Activated naive CD8-positive, alpha-beta T cell (primary cell): ENCODE measurements at regions not wholly inside any gene's neighbourhood (a gene's known extent, or its start where the extent isn't known, plus 50 kb on each side); places are given as distances from the start of the nearest gene placed in this dataset.
"Not testable (repeated sequence)": the region's sequence is repeated elsewhere in the genome, so short reads cannot be mapped to it uniquely, and the experiment has no call there.

Experiments
- H3K27ac Mint-ChIP-seq: one replicate; pipeline ENCODE4 v1.8.0; 2021; ENCODE audit warnings: mixed read lengths
- H3K27me3 Mint-ChIP-seq: one replicate; pipeline ENCODE4 v1.8.0; 2021; ENCODE audit warnings: mixed read lengths
- H3K36me3 Mint-ChIP-seq: one replicate; pipeline ENCODE4 v1.8.0; 2021; ENCODE audit warnings: mixed read lengths
- H3K4me1 Mint-ChIP-seq: one replicate; pipeline ENCODE4 v1.8.0; 2021; ENCODE audit warnings: low read depth, mixed read lengths
- H3K4me3 Mint-ChIP-seq: one replicate; pipeline ENCODE4 v1.8.0; 2021; ENCODE audit warnings: mild to moderate bottlenecking, mixed read lengths
- H3K9me3 Mint-ChIP-seq: one replicate; pipeline ENCODE4 v1.8.0; 2021; ENCODE audit warnings: low read depth, mixed read lengths

DNA sequence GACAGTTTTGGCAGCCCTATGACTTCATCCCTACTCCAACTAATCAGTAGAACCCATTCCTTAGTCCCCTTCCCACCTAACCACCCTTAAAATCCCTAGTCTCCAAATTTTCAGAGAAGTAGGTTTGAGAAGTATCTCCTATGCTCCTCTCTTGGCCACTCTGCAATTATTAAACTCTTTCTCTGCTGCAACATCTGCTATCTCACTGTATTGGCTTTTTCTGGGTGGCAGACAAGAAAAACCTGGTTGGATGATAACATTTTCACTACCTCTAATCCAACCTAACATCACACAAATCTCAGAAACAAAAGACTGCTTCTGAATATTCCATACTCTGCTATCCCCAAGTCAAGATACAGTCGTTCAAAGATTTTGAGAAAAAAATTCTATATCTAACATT is 542.4 kb upstream of the SOX9 start:
- Mint-ChIP-seq H3K36me3 (no peaks in the 10 kb centered on the region), H3K9me3 (peaks cover 19% of the 10 kb centered on the region), H3K4me3 (no peak overlapping the region)

DNA sequence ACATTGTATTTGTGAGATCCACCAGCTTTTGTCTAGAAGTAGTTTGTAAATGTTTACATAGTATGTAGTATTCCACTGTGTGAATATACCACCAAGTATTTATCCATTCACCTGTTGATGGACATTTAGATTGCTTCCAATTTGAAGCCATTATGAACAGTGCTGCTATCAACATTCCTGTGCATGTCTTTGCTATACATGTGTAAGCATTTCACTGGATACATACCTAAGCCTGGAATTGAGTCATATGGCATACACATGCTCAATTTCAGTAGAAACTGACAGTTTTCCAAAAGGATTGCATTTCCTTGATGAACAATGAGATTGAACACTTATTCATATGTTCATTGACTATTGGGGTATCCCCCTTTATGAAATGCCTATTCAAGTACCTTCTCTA is 540.6 kb upstream of the SOX9 start:
- Mint-ChIP-seq H3K9me3 (peaks cover 15% of the 10 kb centered on the region), H3K27me3 (no peaks in the 10 kb centered on the region), H3K36me3 (no peaks in the 10 kb centered on the region), H3K4me1 (no peaks in the 10 kb centered on the region), H3K27ac (no peak overlapping the region), H3K4me3 (no peak overlapping the region)

More for the DNA sequence above, 542.4 kb upstream of the SOX9 start:
- Mint-ChIP-seq H3K27ac (no peak overlapping the region), H3K27me3 (no peaks in the 10 kb centered on the region), H3K4me1 (no peaks in the 10 kb centered on the region)

DNA sequence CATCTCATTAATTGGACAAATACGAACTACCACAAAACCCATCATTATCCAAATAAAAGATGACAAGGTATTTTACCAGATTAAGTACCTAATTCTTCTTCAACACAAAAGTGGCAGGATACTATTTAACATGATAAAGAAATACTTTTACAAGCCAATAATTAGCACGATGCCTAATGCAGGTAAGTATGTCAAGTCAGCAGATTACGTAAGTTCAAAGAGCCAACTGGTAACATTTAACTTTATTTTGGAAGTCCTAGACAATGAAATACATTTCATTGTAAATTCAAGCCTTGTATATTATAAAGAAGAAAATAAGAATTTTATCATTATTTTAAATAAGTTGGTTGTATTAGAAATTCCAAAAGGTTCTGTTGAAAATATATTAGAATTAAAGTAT is 535.3 kb upstream of the SOX9 start:
- Mint-ChIP-seq H3K36me3 (no peaks in the 10 kb centered on the region), H3K27me3 (no peaks in the 10 kb centered on the region), H3K4me3 (no peak overlapping the region), H3K9me3 (peaks cover 14% of the 10 kb centered on the region), H3K27ac (no peak overlapping the region), H3K4me1 (no peaks in the 10 kb centered on the region)

DNA sequence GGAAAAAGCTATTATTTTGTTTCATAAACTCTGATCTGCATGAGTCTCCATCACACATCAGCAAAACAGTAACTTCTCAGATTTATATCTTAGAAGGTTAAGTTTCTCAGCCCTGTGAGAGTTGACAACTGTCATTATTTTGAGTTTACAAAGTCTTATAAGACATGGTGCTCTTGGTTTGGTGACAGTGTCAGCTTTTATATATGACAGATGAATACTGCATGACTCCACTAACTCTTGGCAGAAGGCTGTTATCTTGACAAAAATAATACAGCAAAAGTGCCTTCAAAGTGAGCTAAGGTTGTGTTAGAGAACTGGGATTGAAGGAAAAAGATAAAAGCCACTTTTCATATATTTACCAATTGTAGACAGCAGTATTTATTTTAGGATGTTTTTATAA is 528.4 kb upstream of the SOX9 start:
- Mint-ChIP-seq H3K4me1 (no peaks in the 10 kb centered on the region), H3K27me3 (no peaks in the 10 kb centered on the region)

DNA sequence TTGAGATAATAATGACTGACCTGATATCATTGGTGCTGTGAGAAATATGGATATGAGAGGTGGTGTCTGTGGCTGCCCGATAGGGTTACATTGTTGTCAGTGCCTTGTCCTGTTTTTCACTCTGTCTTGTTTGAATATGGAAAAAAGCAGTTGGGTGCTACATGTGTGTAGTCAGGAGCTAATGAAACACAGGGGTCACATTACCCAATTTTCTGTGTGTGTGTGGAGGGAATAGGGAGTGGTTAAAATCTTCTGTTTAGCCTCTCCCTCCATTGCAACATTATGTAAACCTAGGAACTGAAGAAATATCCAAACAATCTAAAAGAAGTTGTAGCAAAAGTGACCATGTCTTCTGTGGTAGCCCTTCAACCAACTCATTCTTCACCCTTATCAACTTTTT is 527.7 kb upstream of the SOX9 start:
- Mint-ChIP-seq H3K4me3 (no peak overlapping the region), H3K27ac (no peak overlapping the region), H3K9me3 (peaks cover 8% of the 10 kb centered on the region), H3K27me3 (no peaks in the 10 kb centered on the region), H3K36me3 (no peaks in the 10 kb centered on the region), H3K4me1 (no peaks in the 10 kb centered on the region)

More for the DNA sequence above, 528.4 kb upstream of the SOX9 start:
- H3K9me3 Mint-ChIP-seq: peaks cover 8% of the 10 kb centered on the region
- no peaks in the 10 kb centered on the region for H3K36me3 Mint-ChIP-seq
- H3K4me3 Mint-ChIP-seq: no peak overlapping the region
- no peak overlapping the region for H3K27ac Mint-ChIP-seq

DNA sequence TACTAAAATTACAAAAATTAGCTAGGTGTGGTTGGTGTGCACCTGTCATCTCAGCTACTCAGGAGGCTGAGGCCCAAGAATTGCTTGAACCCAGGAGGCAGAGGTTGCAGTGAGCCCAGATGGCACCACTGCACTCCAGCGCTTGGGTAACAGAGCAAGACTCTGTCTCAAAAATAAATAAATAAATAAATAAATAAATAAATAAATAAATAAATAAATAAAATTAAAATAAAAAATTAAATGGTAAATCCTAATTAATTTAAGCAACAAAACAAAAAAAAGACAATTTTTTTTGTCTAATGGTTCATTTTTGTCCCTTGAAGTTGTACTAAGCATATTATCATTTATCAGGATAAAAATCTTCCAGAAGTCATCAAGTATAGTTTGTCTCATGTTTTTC is 521.2 kb upstream of the SOX9 start:
- not testable (repeated sequence) for H3K4me1 Mint-ChIP-seq

DNA sequence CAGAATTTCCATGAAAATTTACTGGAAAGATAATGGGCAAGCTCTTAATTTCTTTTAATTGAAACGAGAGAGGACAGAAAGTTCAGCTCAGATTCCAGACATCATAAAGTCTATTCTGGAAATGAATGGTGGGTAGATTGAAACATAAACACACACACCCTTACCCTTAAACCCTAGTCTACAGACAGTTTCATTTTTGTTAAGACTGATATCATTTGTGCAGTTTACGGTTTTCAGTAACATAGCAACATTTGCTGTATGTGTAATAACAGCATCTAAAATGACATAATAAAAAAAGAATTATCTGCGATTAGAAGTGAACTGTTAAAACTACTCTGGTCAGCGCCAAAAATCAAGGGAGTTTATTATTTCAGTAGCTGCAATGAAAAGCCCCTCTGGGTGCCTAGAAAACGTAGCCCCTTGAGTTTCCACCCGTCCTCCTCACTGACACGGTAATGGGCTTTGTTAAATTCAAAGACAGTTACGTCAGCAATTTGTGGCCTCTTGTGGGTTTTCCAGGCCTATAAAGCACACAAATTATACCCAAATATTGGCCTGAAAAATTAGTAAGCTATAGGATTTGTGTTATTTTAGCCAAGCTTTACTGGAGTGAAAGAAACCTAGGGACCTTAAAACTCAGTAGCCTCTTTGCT is 520.6 kb upstream of the SOX9 start:
- H3K27ac Mint-ChIP-seq: no peak overlapping the region
- H3K4me1 Mint-ChIP-seq: no peaks in the 10 kb centered on the region
- peaks cover 10% of the 10 kb centered on the region for H3K9me3 Mint-ChIP-seq
- no peaks in the 10 kb centered on the region for H3K27me3 Mint-ChIP-seq
- no peak overlapping the region for H3K4me3 Mint-ChIP-seq
- H3K36me3 Mint-ChIP-seq: no peaks in the 10 kb centered on the region

More for the DNA sequence above, 521.2 kb upstream of the SOX9 start:
- not testable (repeated sequence) for H3K4me3 Mint-ChIP-seq, H3K36me3 Mint-ChIP-seq, H3K9me3 Mint-ChIP-seq, H3K27ac Mint-ChIP-seq, H3K27me3 Mint-ChIP-seq

DNA sequence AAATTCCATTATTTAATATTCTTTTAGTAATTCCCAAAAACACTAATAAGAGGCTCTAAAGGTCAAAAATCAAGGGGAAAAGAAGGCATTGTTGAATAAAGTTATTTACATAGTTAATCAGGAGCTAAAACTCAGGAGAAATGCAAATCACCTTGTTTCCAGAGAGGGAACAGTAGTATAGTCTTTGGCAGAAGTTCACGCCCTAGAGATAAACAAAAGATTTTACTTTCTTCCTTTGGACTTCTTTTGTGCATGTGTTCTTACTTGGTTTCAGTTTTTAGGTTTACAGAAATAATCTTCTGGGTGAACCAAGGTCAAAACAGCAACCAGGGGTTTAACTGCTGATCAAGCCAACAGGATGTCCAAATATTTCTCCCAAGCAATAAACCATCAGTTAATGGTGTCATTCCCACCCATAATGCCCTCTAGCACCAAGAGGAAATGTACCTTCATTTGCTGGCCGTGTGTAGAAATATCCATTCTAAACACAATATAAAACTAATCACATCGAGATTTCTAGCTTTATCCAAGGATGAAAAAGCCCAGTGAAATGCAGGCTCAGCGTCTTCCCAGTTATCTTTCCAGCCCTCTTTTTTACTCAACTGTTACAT is 518.8 kb upstream of the SOX9 start:
- Mint-ChIP-seq H3K4me3 (no peak overlapping the region), H3K36me3 (no peaks in the 10 kb centered on the region), H3K4me1 (no peaks in the 10 kb centered on the region), H3K27me3 (peaks cover 1% of the 10 kb centered on the region), H3K27ac (no peak overlapping the region), H3K9me3 (peaks cover 10% of the 10 kb centered on the region)

DNA sequence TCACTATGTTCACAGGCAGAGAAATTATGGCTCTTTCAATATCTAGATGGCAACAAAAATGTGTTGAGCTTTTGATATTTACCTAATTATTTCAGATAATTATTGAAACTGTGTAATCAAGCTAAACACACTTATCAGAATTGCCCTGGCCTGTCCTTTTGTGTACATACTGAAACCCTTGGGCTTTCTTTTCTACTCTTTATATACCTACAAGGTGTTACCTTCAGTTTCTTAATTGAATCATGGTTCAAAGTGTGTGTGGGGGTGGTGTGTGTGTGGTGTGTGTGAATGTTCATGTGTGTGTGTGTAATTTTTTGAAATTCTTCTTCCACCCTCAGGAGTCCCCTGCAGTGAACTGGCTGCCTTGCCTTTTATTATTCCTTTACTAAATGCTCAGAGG is 506.8 kb upstream of the SOX9 start:
- Mint-ChIP-seq H3K4me1 (no peaks in the 10 kb centered on the region), H3K36me3 (no peaks in the 10 kb centered on the region), H3K27ac (no peak overlapping the region), H3K27me3 (no peaks in the 10 kb centered on the region), H3K4me3 (no peak overlapping the region), H3K9me3 (peaks cover 21% of the 10 kb centered on the region)

DNA sequence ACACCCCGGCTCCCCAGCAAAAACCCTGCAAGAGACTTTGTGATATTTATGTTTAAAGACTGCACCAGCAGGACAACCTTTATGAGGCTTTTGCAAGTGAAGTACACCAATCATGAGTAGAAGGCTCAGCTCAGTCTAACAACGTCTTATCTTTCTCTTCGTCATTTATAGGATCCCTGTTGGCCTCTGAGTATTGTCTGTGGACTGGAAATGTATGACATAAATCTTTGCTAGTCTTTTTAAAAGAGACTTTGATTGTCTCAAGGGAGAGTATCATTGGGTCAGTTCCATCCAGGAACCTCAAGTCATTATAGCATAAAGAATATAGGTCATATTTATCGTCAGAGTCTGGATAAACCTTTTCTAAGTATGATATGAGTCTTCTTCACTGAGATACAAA is 505.0 kb upstream of the SOX9 start:
- no peaks in the 10 kb centered on the region for H3K27me3 Mint-ChIP-seq
- H3K9me3 Mint-ChIP-seq: peaks cover 29% of the 10 kb centered on the region
- no peak overlapping the region for H3K4me3 Mint-ChIP-seq
- H3K36me3 Mint-ChIP-seq: no peaks in the 10 kb centered on the region
- no peaks in the 10 kb centered on the region for H3K4me1 Mint-ChIP-seq
- H3K27ac Mint-ChIP-seq: no peak overlapping the region

DNA sequence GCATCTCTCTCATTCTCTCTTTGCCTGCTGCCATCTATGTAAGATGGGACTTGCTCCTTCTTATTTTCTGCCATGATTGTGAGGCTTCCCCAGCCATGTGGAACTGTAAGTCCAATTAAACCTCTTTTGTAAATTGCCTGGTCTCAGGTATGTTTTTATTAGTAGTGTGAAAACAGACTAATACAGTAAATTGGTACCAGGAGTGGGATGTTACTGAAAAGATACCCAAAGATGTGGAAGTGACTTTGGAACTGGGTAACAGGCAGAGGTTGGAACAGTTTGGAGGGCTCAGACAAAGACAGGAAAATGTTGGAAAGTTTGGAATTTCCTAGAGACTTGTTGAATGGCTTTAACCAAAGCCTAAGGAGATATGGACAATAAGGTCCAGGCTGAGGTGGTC is 503.1 kb upstream of the SOX9 start:
- H3K27ac Mint-ChIP-seq, H3K27me3 Mint-ChIP-seq, H3K36me3 Mint-ChIP-seq, H3K4me1 Mint-ChIP-seq, H3K4me3 Mint-ChIP-seq: not testable (repeated sequence)
- peaks cover 29% of the 10 kb centered on the region for H3K9me3 Mint-ChIP-seq

DNA sequence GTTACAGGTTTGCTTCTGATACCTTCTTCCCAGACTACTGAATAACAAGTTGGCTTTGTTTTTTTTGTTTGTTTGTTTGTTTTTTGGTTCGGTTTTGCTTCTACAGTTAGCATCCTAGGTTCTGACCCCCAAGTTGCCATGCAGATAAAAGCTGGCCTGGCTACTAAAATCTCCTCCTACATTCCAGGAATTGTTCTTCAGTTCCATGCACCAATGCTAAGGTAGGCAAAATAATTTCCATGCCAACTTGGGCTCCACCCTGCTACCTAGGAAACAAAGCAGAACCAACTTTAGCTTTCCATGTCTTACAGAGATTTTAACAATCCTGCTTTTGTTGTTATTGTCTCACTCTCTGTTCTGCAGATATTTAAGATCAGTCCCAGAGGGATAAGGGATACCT is 495.5 kb upstream of the SOX9 start:
- H3K4me1 Mint-ChIP-seq: no peaks in the 10 kb centered on the region

DNA sequence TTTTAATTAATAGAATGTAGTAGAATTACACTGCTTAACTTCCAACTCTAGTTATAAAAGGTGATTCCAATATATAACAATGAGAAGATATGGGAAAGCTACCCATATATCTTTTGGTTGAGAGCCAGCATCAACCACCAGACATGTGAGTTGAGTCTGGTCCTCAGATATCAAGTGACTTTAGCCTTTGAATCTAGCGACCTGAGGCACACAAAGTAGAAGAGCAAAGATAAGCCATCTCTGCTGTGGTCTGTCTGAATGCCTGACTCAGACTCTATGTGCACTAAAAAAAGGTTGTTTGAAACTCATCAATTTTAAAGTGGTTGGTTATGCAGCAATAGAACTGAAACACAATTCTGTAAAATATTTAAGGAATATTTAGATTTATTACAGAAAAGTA is 492.5 kb upstream of the SOX9 start:
- no peaks in the 10 kb centered on the region for H3K36me3 Mint-ChIP-seq
- H3K9me3 Mint-ChIP-seq: peaks cover 5% of the 10 kb centered on the region
- no peak overlapping the region for H3K4me3 Mint-ChIP-seq
- no peak overlapping the region for H3K27ac Mint-ChIP-seq
- no peaks in the 10 kb centered on the region for H3K27me3 Mint-ChIP-seq
- H3K4me1 Mint-ChIP-seq: no peaks in the 10 kb centered on the region

More for the DNA sequence above, 495.5 kb upstream of the SOX9 start:
- no peak overlapping the region for H3K27ac Mint-ChIP-seq
- no peaks in the 10 kb centered on the region for H3K36me3 Mint-ChIP-seq
- H3K27me3 Mint-ChIP-seq: no peaks in the 10 kb centered on the region
- H3K4me3 Mint-ChIP-seq: no peak overlapping the region
- H3K9me3 Mint-ChIP-seq: no peaks in the 10 kb centered on the region

DNA sequence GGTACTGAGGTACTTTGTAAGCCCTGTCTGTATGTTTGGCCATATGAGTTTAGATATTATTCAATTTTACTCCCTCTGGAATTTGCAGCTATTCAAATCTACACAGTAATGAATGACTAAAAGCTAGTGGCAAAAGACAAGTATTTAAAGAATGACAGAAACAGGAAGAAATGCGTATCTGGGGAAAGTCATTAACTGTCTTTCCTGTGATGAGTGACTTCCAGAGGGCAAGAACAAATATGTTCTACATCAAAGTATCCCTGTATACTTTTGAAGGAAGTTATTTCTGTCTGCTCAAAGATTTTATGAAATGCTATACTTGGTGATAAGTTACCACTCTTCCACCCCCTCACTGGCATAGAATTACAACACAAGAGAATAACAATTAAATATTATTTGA is 489.3 kb upstream of the SOX9 start:
- H3K27ac Mint-ChIP-seq: no peak overlapping the region
- H3K4me3 Mint-ChIP-seq: no peak overlapping the region
- no peaks in the 10 kb centered on the region for H3K36me3 Mint-ChIP-seq
- peaks cover 5% of the 10 kb centered on the region for H3K9me3 Mint-ChIP-seq
- no peaks in the 10 kb centered on the region for H3K4me1 Mint-ChIP-seq
- no peaks in the 10 kb centered on the region for H3K27me3 Mint-ChIP-seq

DNA sequence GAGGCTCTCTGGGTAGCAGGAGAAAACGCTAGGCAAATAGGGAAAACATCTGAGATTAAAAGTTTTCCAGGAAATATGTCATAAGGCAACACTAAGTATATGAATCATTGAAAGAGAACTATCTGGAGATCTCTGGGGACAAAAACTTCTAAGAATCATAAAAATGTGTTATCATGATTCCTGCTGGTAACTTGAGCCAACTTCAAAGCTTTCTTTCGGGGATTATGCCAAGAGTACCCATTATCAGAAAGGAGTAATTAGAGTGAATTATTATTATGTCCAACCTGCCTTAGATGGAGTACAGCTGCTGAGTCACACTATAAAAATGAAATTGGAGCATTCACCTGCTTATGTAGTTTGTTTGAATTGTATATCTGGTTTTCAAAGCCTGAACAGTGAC is 488.5 kb upstream of the SOX9 start:
- peaks cover 5% of the 10 kb centered on the region for H3K9me3 Mint-ChIP-seq
- H3K4me1 Mint-ChIP-seq: no peaks in the 10 kb centered on the region
- H3K27me3 Mint-ChIP-seq: no peaks in the 10 kb centered on the region
- H3K4me3 Mint-ChIP-seq: no peak overlapping the region
- H3K27ac Mint-ChIP-seq: no peak overlapping the region
- no peaks in the 10 kb centered on the region for H3K36me3 Mint-ChIP-seq

DNA sequence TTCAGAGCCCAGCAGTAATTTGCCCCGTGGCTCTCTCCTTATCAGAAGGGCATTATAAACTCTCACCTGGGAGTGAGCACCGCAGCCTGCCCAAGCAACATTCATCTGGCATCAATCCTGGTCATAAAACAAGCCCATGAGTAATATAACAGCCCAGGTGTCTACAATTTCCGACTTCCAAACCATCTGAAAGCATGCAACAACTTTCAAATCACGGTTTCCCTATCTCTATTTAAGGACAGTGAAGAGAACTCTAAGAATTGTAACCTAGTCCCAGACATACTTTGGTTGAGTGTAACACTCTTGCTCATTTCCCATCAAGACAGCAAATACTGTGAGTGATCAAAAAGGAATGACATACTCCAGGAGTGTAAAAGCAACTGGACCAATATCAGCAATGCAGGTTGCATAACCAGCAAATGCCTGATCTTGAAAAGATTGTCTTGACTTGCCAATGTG is 487.4 kb upstream of the SOX9 start:
- no peaks in the 10 kb centered on the region for H3K4me1 Mint-ChIP-seq
- no peaks in the 10 kb centered on the region for H3K36me3 Mint-ChIP-seq
- H3K27me3 Mint-ChIP-seq: no peaks in the 10 kb centered on the region

More for the DNA sequence above, 487.4 kb upstream of the SOX9 start:
- Mint-ChIP-seq H3K4me3 (no peak overlapping the region), H3K9me3 (peaks cover 5% of the 10 kb centered on the region), H3K27ac (no peak overlapping the region)
